ENCODE measurements at regions not wholly inside any gene's neighbourhood (a gene's known extent, or its start where the extent isn't known, plus 50 kb on each side); places are given as distances from the start of the nearest gene placed in this dataset.

DNA sequence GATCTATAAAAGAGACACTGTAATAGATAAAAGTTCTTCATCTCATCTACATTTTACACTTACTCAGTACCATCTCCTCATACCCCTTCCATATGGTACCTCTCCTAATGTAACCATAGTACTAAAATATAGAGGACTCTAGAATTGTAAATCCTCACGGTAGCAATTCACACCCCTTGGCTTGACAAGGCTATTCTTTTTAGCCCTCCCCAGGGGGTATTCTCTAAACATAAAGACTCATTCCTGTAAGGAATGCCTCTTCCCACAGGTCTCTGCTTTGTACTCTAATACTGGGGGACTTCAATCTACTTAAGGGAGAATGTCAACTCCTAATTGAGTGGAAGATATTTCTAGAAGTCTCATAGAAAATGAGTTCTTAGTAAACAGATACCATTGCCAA lies 85.9 kb downstream of the VIP start:
- TF ChIP-seq, protein P1, sequence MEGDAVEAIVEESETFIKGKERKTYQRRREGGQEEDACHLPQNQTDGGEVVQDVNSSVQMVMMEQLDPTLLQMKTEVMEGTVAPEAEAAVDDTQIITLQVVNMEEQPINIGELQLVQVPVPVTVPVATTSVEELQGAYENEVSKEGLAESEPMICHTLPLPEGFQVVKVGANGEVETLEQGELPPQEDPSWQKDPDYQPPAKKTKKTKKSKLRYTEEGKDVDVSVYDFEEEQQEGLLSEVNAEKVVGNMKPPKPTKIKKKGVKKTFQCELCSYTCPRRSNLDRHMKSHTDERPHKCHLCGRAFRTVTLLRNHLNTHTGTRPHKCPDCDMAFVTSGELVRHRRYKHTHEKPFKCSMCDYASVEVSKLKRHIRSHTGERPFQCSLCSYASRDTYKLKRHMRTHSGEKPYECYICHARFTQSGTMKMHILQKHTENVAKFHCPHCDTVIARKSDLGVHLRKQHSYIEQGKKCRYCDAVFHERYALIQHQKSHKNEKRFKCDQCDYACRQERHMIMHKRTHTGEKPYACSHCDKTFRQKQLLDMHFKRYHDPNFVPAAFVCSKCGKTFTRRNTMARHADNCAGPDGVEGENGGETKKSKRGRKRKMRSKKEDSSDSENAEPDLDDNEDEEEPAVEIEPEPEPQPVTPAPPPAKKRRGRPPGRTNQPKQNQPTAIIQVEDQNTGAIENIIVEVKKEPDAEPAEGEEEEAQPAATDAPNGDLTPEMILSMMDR (IDR thresholded peaks at IDR 0.05; ENCODE audit: insufficient read depth, low read depth, low read length), result no peak
- H3K4me3 ChIP-seq (ENCODE audit: low read depth, low read length), result no peak overlapping the region
- DNase-seq (ENCODE audit: low read depth), result no peak

DNA sequence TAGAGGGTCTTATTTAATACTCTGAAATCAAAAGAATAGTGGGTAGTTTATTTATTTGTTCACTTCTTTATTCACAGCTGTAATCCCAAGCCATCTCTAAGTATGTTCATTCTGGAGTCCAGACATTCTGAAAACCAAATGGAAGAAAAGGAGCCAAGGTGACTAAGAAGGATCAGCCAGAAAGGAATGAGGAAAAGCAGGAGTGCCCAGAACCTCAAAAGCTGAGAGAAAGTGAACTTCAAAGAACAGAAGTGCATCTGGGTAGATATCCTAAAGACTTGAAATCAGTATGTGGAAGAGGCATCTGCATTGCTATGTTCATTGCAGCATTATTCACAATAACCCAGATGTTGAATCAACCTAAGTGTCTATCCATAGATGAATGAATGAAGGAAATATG lies 94.8 kb downstream of the VIP start:
- TF ChIP-seq, protein P1 (IDR thresholded peaks at IDR 0.05; ENCODE audit: insufficient read depth, low read depth, low read length), result no peak
- no peak overlapping the region for H3K4me3 ChIP-seq (ENCODE audit: low read depth, low read length)
- no peak for DNase-seq (ENCODE audit: low read depth)

DNA sequence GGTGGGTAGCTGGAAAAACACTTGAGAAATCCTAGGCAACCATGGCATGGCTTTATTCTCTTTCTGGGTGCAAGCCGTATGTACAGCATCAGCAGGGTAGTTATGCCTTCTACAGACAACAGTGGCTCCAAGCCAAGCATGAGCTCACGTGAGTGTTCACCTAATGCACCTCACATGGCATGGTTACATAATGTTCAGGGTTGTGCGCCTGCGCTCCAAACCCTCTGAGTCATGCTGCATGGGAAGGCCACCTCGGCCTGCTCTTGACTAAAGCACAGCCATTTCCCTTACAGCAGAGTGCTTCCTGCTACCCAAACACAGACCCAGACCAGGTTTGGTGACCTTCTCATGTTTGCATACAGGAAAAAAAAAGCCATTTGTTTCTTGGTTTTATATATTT lies 96.2 kb downstream of the VIP start:
- no peak for DNase-seq (ENCODE audit: low read depth)
- no peak overlapping the region for H3K4me3 ChIP-seq (ENCODE audit: low read depth, low read length)
- TF ChIP-seq, protein P1 (IDR thresholded peaks at IDR 0.05; ENCODE audit: insufficient read depth, low read depth, low read length), result no peak

DNA sequence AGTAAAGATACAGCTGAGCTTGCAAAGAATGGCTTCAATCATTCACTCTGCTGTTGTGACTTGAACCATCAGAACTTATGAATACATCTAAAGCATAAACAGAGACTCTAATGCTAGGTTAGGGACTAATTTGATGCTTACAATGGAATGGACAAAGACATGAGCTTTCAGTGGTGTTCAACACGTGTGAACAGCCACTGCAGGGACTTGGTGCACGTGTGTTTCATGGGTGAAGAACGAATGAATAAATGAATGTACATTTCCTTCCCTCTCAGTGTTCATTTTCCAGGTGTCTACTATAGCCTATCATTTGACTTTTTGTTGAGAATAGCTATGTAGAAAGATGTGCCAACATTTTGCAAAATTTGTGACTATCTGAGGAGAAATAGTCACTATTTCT lies 98.3 kb downstream of the VIP start:
- no peak overlapping the region for H3K4me3 ChIP-seq (ENCODE audit: low read depth, low read length)
- DNase-seq (ENCODE audit: low read depth), result no peak
- TF ChIP-seq, protein P1 (IDR thresholded peaks at IDR 0.05; ENCODE audit: insufficient read depth, low read depth, low read length), result no peak

DNA sequence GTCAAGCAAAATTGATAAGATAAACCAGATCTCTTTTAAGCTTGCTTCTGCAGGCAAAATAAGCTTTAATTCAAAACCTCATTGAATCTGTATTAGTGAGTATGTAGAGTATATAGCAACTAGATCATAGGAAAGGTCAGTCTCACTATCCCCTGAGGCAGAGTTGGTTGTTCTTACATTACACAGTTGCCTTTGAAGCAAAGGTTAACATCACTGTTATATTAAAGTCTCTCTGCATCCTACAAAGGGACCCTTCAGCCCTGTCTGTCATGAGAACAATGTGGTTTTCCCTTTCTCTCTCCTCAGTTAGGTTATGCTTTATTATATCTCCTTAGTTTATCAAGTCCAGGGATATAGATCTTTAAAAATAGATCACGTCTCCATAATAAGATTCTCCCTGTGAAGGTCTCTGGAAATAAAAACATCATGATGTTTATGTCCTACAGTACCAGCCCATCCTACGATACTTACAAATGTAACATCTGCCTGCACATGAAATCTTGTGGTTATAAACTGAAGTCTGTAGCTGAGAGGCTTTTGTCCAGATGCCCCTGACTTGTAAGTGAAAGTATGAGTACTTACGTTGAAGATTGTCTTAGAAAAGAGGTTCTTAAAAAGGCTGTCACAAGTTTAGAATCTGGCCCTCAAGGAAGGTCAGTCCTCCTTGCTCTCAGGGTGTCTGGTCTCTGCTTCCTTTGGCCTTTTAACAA lies 103.6 kb downstream of the VIP start:
- H3K4me3 ChIP-seq (ENCODE audit: low read depth, low read length), result no peak overlapping the region
- TF ChIP-seq, protein P1 (IDR thresholded peaks at IDR 0.05; ENCODE audit: insufficient read depth, low read depth, low read length), result no peak
- no peak for DNase-seq (ENCODE audit: low read depth)

DNA sequence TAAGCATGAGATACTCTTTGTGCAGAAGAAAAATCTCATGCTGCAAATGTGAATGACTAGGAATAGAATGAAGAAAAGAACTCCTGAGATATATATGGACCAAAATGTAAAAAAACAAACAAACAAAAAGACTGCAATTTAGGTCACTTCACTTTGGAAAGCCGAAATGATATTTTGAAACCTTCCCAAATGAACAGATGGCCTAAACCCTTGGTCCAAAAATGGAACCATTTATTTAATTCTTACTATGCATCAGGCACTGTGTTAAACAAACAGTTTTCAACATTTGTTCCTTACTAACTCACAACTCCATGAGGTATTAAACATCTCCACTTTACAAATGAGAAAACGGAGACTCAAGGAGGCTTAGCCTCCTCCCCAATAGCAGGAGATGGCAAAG lies 107.5 kb downstream of the VIP start:
- no peak for DNase-seq (ENCODE audit: low read depth)
- TF ChIP-seq, protein P1 (IDR thresholded peaks at IDR 0.05; ENCODE audit: insufficient read depth, low read depth, low read length), result no peak
- no peak overlapping the region for H3K4me3 ChIP-seq (ENCODE audit: low read depth, low read length)

DNA sequence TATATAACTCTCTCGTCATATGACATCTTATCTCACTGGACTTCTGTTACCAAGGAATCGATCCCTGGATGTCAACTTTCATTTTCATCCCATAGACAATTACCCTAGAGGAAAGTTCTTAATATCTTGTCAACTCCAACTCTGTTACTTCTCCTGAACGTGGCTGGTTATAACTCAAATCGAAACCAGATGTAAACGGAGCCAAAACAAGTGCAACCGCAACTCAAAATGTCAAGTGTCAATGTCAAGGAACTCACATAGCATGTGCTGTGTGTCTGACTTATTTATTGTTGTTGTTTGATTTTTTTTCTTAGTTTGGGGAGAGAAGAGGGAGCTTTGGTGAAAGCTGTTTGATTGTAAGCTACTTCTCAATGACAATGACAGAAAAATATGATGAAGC lies 108.6 kb downstream of the VIP start:
- peak; percentile 39 for DNase-seq (ENCODE audit: low read depth)
- no peak overlapping the region for H3K4me3 ChIP-seq (ENCODE audit: low read depth, low read length)
- TF ChIP-seq, protein P1 (IDR thresholded peaks at IDR 0.05; ENCODE audit: insufficient read depth, low read depth, low read length), result no peak
